Prostate gland (tissue), 2 donors: ENCODE measurements at regions not wholly inside any gene's neighbourhood (a gene's known extent, or its start where the extent isn't known, plus 50 kb on each side); places are given as distances from the start of the nearest gene placed in this dataset.

ENCODE experiments used
- CTCF ChIP-seq, 4 experiments: fragments of 200-600 bp in 2 of 4; fragments of 450-650 bp in 2 of 4; sonication (generic) in 2 of 4; IDR thresholded peaks; 1 replicate in 3 of 4; 2 replicates in 1 of 4; pipeline ENCODE4 v1.5.1; 2016 to 2019; ENCODE audit warnings: antibody characterized with exemption in 4 of 4, mild to moderate bottlenecking in 2 of 4, moderate library complexity in 2 of 4
- POLR2A ChIP-seq: fragments of 450-650 bp; IDR thresholded peaks from one replicate; pipeline ENCODE4 v1.6.1; 2016; ENCODE audit warnings: antibody characterized with exemption, mild to moderate bottlenecking

- no peak for TF ChIP-seq CTCF (IDR thresholded peaks at IDR 0.05)
- no peak for TF ChIP-seq POLR2A
Observed at GRCh38 chr14:25800841-25801240, 750.9 kb upstream of the STXBP6 start.
